Loucy (cell line): ENCODE measurements at regions not wholly inside any gene's neighbourhood (a gene's known extent, or its start where the extent isn't known, plus 50 kb on each side); places are given as distances from the start of the nearest gene placed in this dataset.

ENCODE experiments used
- EZH2phosphoT487 ChIP-seq: fragments of 200-600 bp; IDR thresholded peaks from 2 replicates; pipeline ENCODE4 v1.6.1; 2018; ENCODE audit warnings: antibody characterized with exemption, mild to moderate bottlenecking, moderate library complexity, borderline replicate concordance
- TF ChIP-seq, protein P1 (sequence below): fragments of 200-600 bp; sonication (generic); conservative IDR thresholded peaks from 2 replicates; pipeline ENCODE4 v1.5.1; 2014; ENCODE audit warnings: mild to moderate bottlenecking, antibody characterized with exemption, low read length

- TF ChIP-seq, protein P1, sequence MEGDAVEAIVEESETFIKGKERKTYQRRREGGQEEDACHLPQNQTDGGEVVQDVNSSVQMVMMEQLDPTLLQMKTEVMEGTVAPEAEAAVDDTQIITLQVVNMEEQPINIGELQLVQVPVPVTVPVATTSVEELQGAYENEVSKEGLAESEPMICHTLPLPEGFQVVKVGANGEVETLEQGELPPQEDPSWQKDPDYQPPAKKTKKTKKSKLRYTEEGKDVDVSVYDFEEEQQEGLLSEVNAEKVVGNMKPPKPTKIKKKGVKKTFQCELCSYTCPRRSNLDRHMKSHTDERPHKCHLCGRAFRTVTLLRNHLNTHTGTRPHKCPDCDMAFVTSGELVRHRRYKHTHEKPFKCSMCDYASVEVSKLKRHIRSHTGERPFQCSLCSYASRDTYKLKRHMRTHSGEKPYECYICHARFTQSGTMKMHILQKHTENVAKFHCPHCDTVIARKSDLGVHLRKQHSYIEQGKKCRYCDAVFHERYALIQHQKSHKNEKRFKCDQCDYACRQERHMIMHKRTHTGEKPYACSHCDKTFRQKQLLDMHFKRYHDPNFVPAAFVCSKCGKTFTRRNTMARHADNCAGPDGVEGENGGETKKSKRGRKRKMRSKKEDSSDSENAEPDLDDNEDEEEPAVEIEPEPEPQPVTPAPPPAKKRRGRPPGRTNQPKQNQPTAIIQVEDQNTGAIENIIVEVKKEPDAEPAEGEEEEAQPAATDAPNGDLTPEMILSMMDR = no peak
- TF ChIP-seq EZH2phosphoT487 = no peak
Measured at GRCh38 chr3:64739971-64740631, 52.3 kb upstream of the ADAMTS9 start.
